IMR-90 (cell line): ENCODE measurements at regions not wholly inside any gene's neighbourhood (a gene's known extent, or its start where the extent isn't known, plus 50 kb on each side); places are given as distances from the start of the nearest gene placed in this dataset.

Source experiments
- ATAC-seq: fragments of 200-7000 bp; cut with Tn5 transposase; 2 replicates; pipeline ENCODE4 v1.9.1; 2020; ENCODE audit warnings: low read depth, mild to moderate bottlenecking, moderate library complexity
- BruUV-seq: library from RNA; stranded (reverse); fragments of 400-500 nt; replicated peaks from 2 replicates; lab custom pipeline; 2021; lab: Mats Ljungman, UMichigan
- CTCF ChIA-PET: fragments of 300-600 bp; formaldehyde crosslinking; extraction: SDS; loops from one replicate; lab custom pipeline; 2021; ENCODE audit warnings: antibody characterized with exemption; lab: Yijun Ruan, JAX
- POLR2A ChIA-PET: fragments of 300-600 bp; sonication (Branson Sonifier 250); formaldehyde crosslinking; loops from one replicate; lab custom pipeline; 2022; ENCODE audit warnings: antibody characterized with exemption; ENCODE audit not compliant: unreplicated experiment; lab: Charles Lee
- DNase-seq: peaks from one replicate; pipeline ENCODE4 v3.0.0; 2013
- H2AFZ ChIP-seq: replicated peaks from 2 replicates; pipeline ENCODE3; 2013; ENCODE audit warnings: low read length, mild to moderate bottlenecking; ENCODE audit not compliant: poor library complexity
- H2AK5ac ChIP-seq: 2 replicates; pipeline ENCODE4 v1.6.1; 2013; ENCODE audit warnings: low read depth, low read length, inconsistent platforms
- H2AK9ac ChIP-seq: replicated peaks from 2 replicates; pipeline ENCODE3; 2013; ENCODE audit warnings: mild to moderate bottlenecking, low read depth, low read length, moderate library complexity; ENCODE audit not compliant: poor library complexity
- H2BK120ac ChIP-seq: 2 replicates; pipeline ENCODE4 v1.6.1; 2013; ENCODE audit warnings: low read depth, low read length, inconsistent platforms
- H2BK15ac ChIP-seq: 3 replicates; pipeline ENCODE4 v1.6.1; 2013; ENCODE audit warnings: low read depth, low read length, inconsistent platforms
- H2BK20ac ChIP-seq: 2 replicates; pipeline ENCODE4 v1.6.1; 2013; ENCODE audit warnings: low read depth, mild to moderate bottlenecking, inconsistent platforms, low read length, moderate library complexity
- H2BK5ac ChIP-seq: 2 replicates; pipeline ENCODE4 v1.6.1; 2013; ENCODE audit warnings: mild to moderate bottlenecking, low read depth, low read length, inconsistent platforms; ENCODE audit not compliant: poor library complexity, severe bottlenecking
- H3K14ac ChIP-seq: replicated peaks from 2 replicates; pipeline ENCODE4 v1.6.1; 2013; ENCODE audit warnings: low read depth, low read length, inconsistent platforms
- H3K18ac ChIP-seq: 2 replicates; pipeline ENCODE4 v1.6.1; 2013; ENCODE audit warnings: low read depth, low read length, control low read depth
- H3K23ac ChIP-seq: 2 replicates; pipeline ENCODE4 v1.6.1; 2013; ENCODE audit warnings: low read depth, low read length, inconsistent platforms
- H3K27ac ChIP-seq: 2 replicates; pipeline ENCODE4 v1.5.1; 2013; ENCODE audit warnings: mild to moderate bottlenecking, control low read depth, low read length; ENCODE audit not compliant: insufficient read depth
- H3K27me3 ChIP-seq: 2 replicates; pipeline ENCODE4 v1.6.1; 2013; ENCODE audit warnings: low read length; ENCODE audit not compliant: control insufficient read depth, insufficient read depth
- H3K36me3 ChIP-seq: 2 replicates; pipeline ENCODE4 v1.6.1; 2013; ENCODE audit warnings: low read length, mixed read lengths; ENCODE audit not compliant: control insufficient read depth, insufficient read depth
- H3K4ac ChIP-seq: 2 replicates; pipeline ENCODE4 v1.6.1; 2013; ENCODE audit warnings: low read depth, low read length, inconsistent platforms
- H3K4me1 ChIP-seq: 2 replicates; pipeline ENCODE4 v1.6.1; 2013; ENCODE audit warnings: low read length, mixed read lengths; ENCODE audit not compliant: control insufficient read depth, insufficient read depth
- H3K4me2 ChIP-seq: 2 replicates; pipeline ENCODE4 v1.6.1; 2013; ENCODE audit warnings: low read depth, mild to moderate bottlenecking, control low read depth, low read length, moderate library complexity
- H3K4me3 ChIP-seq: 2 replicates; pipeline ENCODE4 v1.5.1; 2013; ENCODE audit warnings: low read depth, mild to moderate bottlenecking, control low read depth, low read length, moderate library complexity; ENCODE audit not compliant: insufficient read depth
- H3K56ac ChIP-seq: 2 replicates; pipeline ENCODE4 v1.6.1; 2013; ENCODE audit warnings: low read length, inconsistent platforms; ENCODE audit not compliant: insufficient read depth; ENCODE audit errors: extremely low read depth
- H3K79me1 ChIP-seq, 2 experiments: 2 replicates each; pipeline ENCODE4 v1.6.1; 2013; ENCODE audit warnings: low read length in 2 of 2, inconsistent platforms in 1 of 2, low read depth in 1 of 2
- H3K9ac ChIP-seq: 2 replicates; pipeline ENCODE4 v1.6.1; 2013; ENCODE audit warnings: low read depth, low read length, control low read depth
- H3K9me1 ChIP-seq: 2 replicates; pipeline ENCODE4 v1.6.1; 2013; ENCODE audit warnings: low read length, inconsistent platforms; ENCODE audit not compliant: insufficient read depth
- H3K9me3 ChIP-seq: 2 replicates; pipeline ENCODE4 v1.6.1; 2013; ENCODE audit warnings: low read length; ENCODE audit not compliant: control insufficient read depth, insufficient read depth
- H4K20me1 ChIP-seq: 2 replicates; pipeline ENCODE4 v1.6.1; 2013; ENCODE audit warnings: low read length, inconsistent platforms; ENCODE audit not compliant: insufficient read depth
- H4K5ac ChIP-seq: 2 replicates; pipeline ENCODE4 v1.6.1; 2013; ENCODE audit warnings: mild to moderate bottlenecking, low read depth, low read length, control low read depth
- H4K8ac ChIP-seq, 2 experiments: 2 replicates each; pipeline ENCODE4 v1.6.1; 2013; ENCODE audit warnings: low read depth in 2 of 2, low read length in 2 of 2, control low read depth in 1 of 2, inconsistent platforms in 1 of 2
- H4K91ac ChIP-seq: 2 replicates; pipeline ENCODE4 v1.6.1; 2013; ENCODE audit warnings: low read depth, low read length, inconsistent platforms; ENCODE audit not compliant: insufficient read depth
- BHLHE40 ChIP-seq: fragments of 150-350 bp; IDR thresholded peaks from 2 replicates; pipeline ENCODE4 v1.6.1; 2016; ENCODE audit warnings: mild to moderate bottlenecking, low read depth, low read length
- CHD1 ChIP-seq: IDR thresholded peaks from 2 replicates; pipeline ENCODE4 v1.6.1; 2012; ENCODE audit warnings: low read depth, low read length, improper control_type of control experiment
- MAZ ChIP-seq: IDR thresholded peaks from 2 replicates; pipeline ENCODE4 v1.6.1; 2012; ENCODE audit warnings: low read depth, mild to moderate bottlenecking, low read length, improper control_type of control experiment, moderate library complexity, borderline replicate concordance
- MXI1 ChIP-seq: IDR thresholded peaks from 2 replicates; pipeline ENCODE4 v1.6.1; 2012; ENCODE audit warnings: low read depth, mild to moderate bottlenecking, low read length, moderate library complexity, borderline replicate concordance
- NFE2L2 ChIP-seq: fragments of 150-350 bp; IDR thresholded peaks from 2 replicates; pipeline ENCODE4 v1.6.1; 2016; ENCODE audit warnings: low read depth, mild to moderate bottlenecking, low read length
- POLR2A ChIP-seq: IDR thresholded peaks from 2 replicates; pipeline ENCODE4 v1.6.1; 2012; ENCODE audit warnings: mild to moderate bottlenecking, low read depth, low read length
- RCOR1 ChIP-seq: IDR thresholded peaks from 2 replicates; pipeline ENCODE4 v1.6.1; 2012; ENCODE audit warnings: mild to moderate bottlenecking, low read length, improper control_type of control experiment; ENCODE audit not compliant: insufficient replicate concordance
- RFX5 ChIP-seq: IDR thresholded peaks from 2 replicates; pipeline ENCODE4 v1.8.0; 2012; ENCODE audit warnings: low read depth, mild to moderate bottlenecking, low read length, moderate library complexity
- SMC3 ChIP-seq: fragments of 150-350 bp; IDR thresholded peaks from 2 replicates; pipeline ENCODE4 v1.6.1; 2016; ENCODE audit warnings: low read depth, mild to moderate bottlenecking, antibody characterized with exemption, low read length, moderate library complexity
- WGBS, 2 experiments: methylation state at CpG; one replicate each; pipeline versions ENCODE4 v1.1.5 to v1.1.7; 2013; ENCODE audit warnings: missing lambda C conversion rate in 2 of 2; ENCODE audit not compliant: insufficient read length in 1 of 2; ENCODE audit errors: extremely low coverage in 2 of 2; 5-methylcytosine and 5-hydroxymethylcytosine counted together
- dilution Hi-C: fragments of 300-500 bp; cut with HindIII; formaldehyde crosslinking; loops from one replicate; pipeline ENCODE4 v1.14.3; 2018; ENCODE audit warnings: low sequenced_read_pairs; ENCODE audit not compliant: unreplicated experiment
- in situ Hi-C: fragments of 300-500 bp; cut with MboI; formaldehyde crosslinking; loops from 3 replicates; pipeline ENCODE4 v1.14.3; 2019; ENCODE audit warnings: low sequenced_read_pairs, inconsistent platforms, mixed read lengths
- intact Hi-C: fragments of 100-400 bp; cut with micrococcal nuclease; formaldehyde crosslinking; loops from 2 replicates; pipeline ENCODE4 v1.10.0; 2022
- TF ChIP-seq, protein P1 (sequence below): conservative IDR thresholded peaks from 2 replicates; pipeline ENCODE4 v1.5.1; 2012; ENCODE audit warnings: mild to moderate bottlenecking, low read depth, low read length, improper control_type of control experiment

DNA sequence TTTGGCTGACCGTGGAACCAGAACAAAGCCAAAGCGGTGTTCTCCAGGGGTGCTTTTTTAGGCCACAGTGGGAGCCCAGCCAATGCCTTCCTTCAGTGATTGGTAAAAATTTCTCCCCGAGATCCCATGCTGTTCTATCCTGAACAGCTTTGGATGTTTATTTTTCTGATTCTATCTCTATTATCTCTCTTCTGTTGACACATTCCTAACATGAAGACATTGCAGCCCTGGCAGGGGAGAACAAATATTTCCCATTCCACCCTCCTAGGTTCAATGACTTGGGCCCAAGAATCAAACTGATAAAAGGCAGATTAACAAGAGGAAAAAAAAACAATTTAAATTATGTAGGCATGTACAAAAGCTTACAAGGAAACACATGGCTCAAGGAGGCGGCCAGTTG, 162.7 kb downstream of the PFKFB3 start:
- dilution Hi-C loops (no loop called here), in situ Hi-C loops (no loop called here), intact Hi-C loops (no loop called here)
- no peak for DNase-seq
- peaks cover 2% of the 10 kb centered on the region; the same call in 1 of the 2 replicates for H3K27me3 ChIP-seq
- no peak overlapping the region for H2BK15ac ChIP-seq
- TF ChIP-seq POLR2A (no peak), SMC3 (no peak), CHD1 (no peak), MAZ (no peak), RFX5 (no peak), RCOR1 (no peak), BHLHE40 (no peak), NFE2L2 (no peak), MXI1 (no peak)
- TF ChIP-seq, protein P1, sequence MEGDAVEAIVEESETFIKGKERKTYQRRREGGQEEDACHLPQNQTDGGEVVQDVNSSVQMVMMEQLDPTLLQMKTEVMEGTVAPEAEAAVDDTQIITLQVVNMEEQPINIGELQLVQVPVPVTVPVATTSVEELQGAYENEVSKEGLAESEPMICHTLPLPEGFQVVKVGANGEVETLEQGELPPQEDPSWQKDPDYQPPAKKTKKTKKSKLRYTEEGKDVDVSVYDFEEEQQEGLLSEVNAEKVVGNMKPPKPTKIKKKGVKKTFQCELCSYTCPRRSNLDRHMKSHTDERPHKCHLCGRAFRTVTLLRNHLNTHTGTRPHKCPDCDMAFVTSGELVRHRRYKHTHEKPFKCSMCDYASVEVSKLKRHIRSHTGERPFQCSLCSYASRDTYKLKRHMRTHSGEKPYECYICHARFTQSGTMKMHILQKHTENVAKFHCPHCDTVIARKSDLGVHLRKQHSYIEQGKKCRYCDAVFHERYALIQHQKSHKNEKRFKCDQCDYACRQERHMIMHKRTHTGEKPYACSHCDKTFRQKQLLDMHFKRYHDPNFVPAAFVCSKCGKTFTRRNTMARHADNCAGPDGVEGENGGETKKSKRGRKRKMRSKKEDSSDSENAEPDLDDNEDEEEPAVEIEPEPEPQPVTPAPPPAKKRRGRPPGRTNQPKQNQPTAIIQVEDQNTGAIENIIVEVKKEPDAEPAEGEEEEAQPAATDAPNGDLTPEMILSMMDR, result no peak
- no peak overlapping the region for H2AK9ac ChIP-seq
- H3K56ac ChIP-seq, result no peak overlapping the region
- H2BK5ac ChIP-seq, result no peak overlapping the region
- no peak overlapping the region for H4K91ac ChIP-seq
- no CpG with 5 or more reads among the region's 4 CpGs for WGBS, 2 experiments
- H2AK5ac ChIP-seq, result no peak overlapping the region
- no peak overlapping the region for H4K8ac ChIP-seq
- no peak overlapping the region for H2AFZ ChIP-seq
- H3K9me3 ChIP-seq, result no peaks in the 10 kb centered on the region
- CTCF ChIA-PET, result interaction anchor here (1.1 kb wide), 1 partner anchor 17 kb away, joined by 4 read pairs; no protein-coding TSS in a partner anchor
- no peak overlapping the region; the same call in 1 of the 2 replicates for H3K27ac ChIP-seq
- no peak overlapping the region for H3K14ac ChIP-seq
- ATAC-seq, result peak; percentile 78
- H3K9me1 ChIP-seq, result no peaks in the 10 kb centered on the region
- no TSS peak for BruUV-seq
- no peaks in the 10 kb centered on the region for H3K79me1 ChIP-seq
- 0 out of 2 replicates have a peak overlapping the region, but pooled peaks have one; percentile 59 for H2BK20ac ChIP-seq
- H4K5ac ChIP-seq, result no peak overlapping the region
- H3K4me2 ChIP-seq, result no peak overlapping the region
- no peak overlapping the region for H3K9ac ChIP-seq
- no peak overlapping the region for H2BK120ac ChIP-seq
- peaks cover 3% of the 10 kb centered on the region for H3K4me1 ChIP-seq
- H3K36me3 ChIP-seq, result no peaks in the 10 kb centered on the region
- POLR2A ChIA-PET, result no interaction called here
- H3K18ac ChIP-seq, result 0 out of 2 replicates have a peak overlapping the region, but pooled peaks have one; percentile 71
- H4K20me1 ChIP-seq, result no peaks in the 10 kb centered on the region
- H3K23ac ChIP-seq, result no peak overlapping the region
- no peak overlapping the region for H3K4ac ChIP-seq
- H3K4me3 ChIP-seq, result no peak overlapping the region
